NCI-H446 (cell line): ENCODE measurements at regions not wholly inside any gene's neighbourhood (a gene's known extent, or its start where the extent isn't known, plus 50 kb on each side); places are given as distances from the start of the nearest gene placed in this dataset.

Source experiments
- DNase-seq, 2 experiments: peaks; one replicate each; lab custom pipeline; 2025; lab: John Stamatoyannopoulos, UW

GRCh38 chr18:43571078-43571689 lies 293.9 kb upstream of the SYT4 start:
- peak; percentile 54 to 78 for DNase-seq

- DNase-seq, result no peak
Observed at GRCh38 chr18:43572163-43572562, 294.9 kb upstream of the SYT4 start.

GRCh38 chr18:43574974-43575373 lies 297.7 kb upstream of the SYT4 start:
- DNase-seq, result peak in 1 of 2 experiments; percentile 9

- no peak for DNase-seq
Observed at GRCh38 chr18:43578211-43578610, 300.9 kb upstream of the SYT4 start.

GRCh38 chr18:43578706-43579105 lies 301.4 kb upstream of the SYT4 start:
- peak; percentile 4 to 59 for DNase-seq

GRCh38 chr18:43581936-43582519 lies 304.7 kb upstream of the SYT4 start:
- DNase-seq, result no peak

GRCh38 chr18:43587538-43588153 lies 310.4 kb upstream of the SYT4 start:
- DNase-seq, result peak in 1 of 2 experiments; percentile 59

GRCh38 chr18:43588838-43589237 lies 311.5 kb upstream of the SYT4 start:
- no peak for DNase-seq

- no peak for DNase-seq
Observed at GRCh38 chr18:43589611-43590151, 312.4 kb upstream of the SYT4 start.

- DNase-seq, result no peak
Observed at GRCh38 chr18:43590182-43590903, 313.1 kb upstream of the SYT4 start.

GRCh38 chr18:43592269-43592668 lies 315.0 kb upstream of the SYT4 start:
- DNase-seq, result no peak

- DNase-seq, result peak in 1 of 2 experiments; percentile 39
Observed at GRCh38 chr18:43596105-43596712, 318.9 kb upstream of the SYT4 start.

- no peak for DNase-seq
Observed at GRCh38 chr18:43601432-43601831, 324.1 kb upstream of the SYT4 start.

GRCh38 chr18:43605224-43605623 lies 327.9 kb upstream of the SYT4 start:
- no peak for DNase-seq

GRCh38 chr18:43606795-43607194 lies 329.5 kb upstream of the SYT4 start:
- peak in 1 of 2 experiments; percentile 55 for DNase-seq

GRCh38 chr18:43620936-43621335 lies 343.6 kb upstream of the SYT4 start:
- peak; percentile 20 to 46 for DNase-seq

GRCh38 chr18:43622024-43622423 lies 344.7 kb upstream of the SYT4 start:
- no peak for DNase-seq

GRCh38 chr18:43625582-43625981 lies 348.3 kb upstream of the SYT4 start:
- DNase-seq, result no peak

GRCh38 chr18:43627848-43628530 lies 350.7 kb upstream of the SYT4 start:
- DNase-seq, result no peak

- no peak for DNase-seq
Observed at GRCh38 chr18:43634994-43635393, 357.7 kb upstream of the SYT4 start.

GRCh38 chr18:43635397-43635796 lies 358.1 kb upstream of the SYT4 start:
- DNase-seq, result no peak
